Calu3 (cell line): ENCODE measurements at regions not wholly inside any gene's neighbourhood (a gene's known extent, or its start where the extent isn't known, plus 50 kb on each side); places are given as distances from the start of the nearest gene placed in this dataset.

Experiments used
- BruUV-seq: library from RNA; stranded (reverse); fragments of 400-500 nt; replicated peaks from 2 replicates; lab custom pipeline; 2021; lab: Mats Ljungman, UMichigan
- CTCF ChIA-PET: fragments of 300-600 bp; sonication (Branson Sonifier 250); formaldehyde crosslinking; loops from one replicate; lab custom pipeline; 2022; ENCODE audit warnings: antibody characterized with exemption; lab: Charles Lee
- DNase-seq: peaks from one replicate; pipeline ENCODE4 v3.0.0; 2022
- H3K27ac Mint-ChIP-seq: one replicate; pipeline ENCODE4 v1.8.0; 2022; ENCODE audit warnings: mixed read lengths; ENCODE audit not compliant: unreplicated experiment
- H3K27me3 Mint-ChIP-seq: one replicate; pipeline ENCODE4 v1.8.0; 2022; ENCODE audit warnings: mixed read lengths; ENCODE audit not compliant: unreplicated experiment
- H3K36me3 Mint-ChIP-seq: one replicate; pipeline ENCODE4 v1.8.0; 2022; ENCODE audit warnings: mild to moderate bottlenecking, moderate library complexity, mixed read lengths; ENCODE audit not compliant: insufficient read depth, unreplicated experiment
- H3K4me1 Mint-ChIP-seq: one replicate; pipeline ENCODE4 v1.8.0; 2022; ENCODE audit warnings: mild to moderate bottlenecking, low read depth, mixed read lengths; ENCODE audit not compliant: unreplicated experiment
- H3K4me3 Mint-ChIP-seq: one replicate; pipeline ENCODE4 v1.8.0; 2022; ENCODE audit warnings: mild to moderate bottlenecking, low read depth, moderate library complexity, mixed read lengths; ENCODE audit not compliant: unreplicated experiment
- H3K9me3 Mint-ChIP-seq: one replicate; pipeline ENCODE4 v1.8.0; 2022; ENCODE audit warnings: low read depth, mixed read lengths; ENCODE audit not compliant: unreplicated experiment
- CTCF ChIP-seq: fragments of 200-600 bp; IDR thresholded peaks from one replicate; pipeline ENCODE4 v1.8.0; 2022; ENCODE audit warnings: antibody characterized with exemption; ENCODE audit not compliant: unreplicated experiment
- intact Hi-C: fragments of 100-400 bp; cut with micrococcal nuclease; formaldehyde crosslinking; loops from one replicate; pipeline ENCODE4 v1.10.0; 2022; ENCODE audit not compliant: unreplicated experiment

- H3K27ac Mint-ChIP-seq: no peak overlapping the region
- no peaks in the 10 kb centered on the region for H3K27me3 Mint-ChIP-seq
- intact Hi-C loops: no loop called here
- no peak overlapping the region for H3K4me3 Mint-ChIP-seq
- no peaks in the 10 kb centered on the region for H3K36me3 Mint-ChIP-seq
- H3K9me3 Mint-ChIP-seq: no peaks in the 10 kb centered on the region
- DNase-seq: no peak
- no TSS peak for BruUV-seq
- CTCF ChIA-PET: no interaction called here
- TF ChIP-seq CTCF: no peak
- H3K4me1 Mint-ChIP-seq: no peaks in the 10 kb centered on the region
Observed at GRCh38 chr3:15923640-15924405, 126.0 kb upstream of the ANKRD28 start.

DNA sequence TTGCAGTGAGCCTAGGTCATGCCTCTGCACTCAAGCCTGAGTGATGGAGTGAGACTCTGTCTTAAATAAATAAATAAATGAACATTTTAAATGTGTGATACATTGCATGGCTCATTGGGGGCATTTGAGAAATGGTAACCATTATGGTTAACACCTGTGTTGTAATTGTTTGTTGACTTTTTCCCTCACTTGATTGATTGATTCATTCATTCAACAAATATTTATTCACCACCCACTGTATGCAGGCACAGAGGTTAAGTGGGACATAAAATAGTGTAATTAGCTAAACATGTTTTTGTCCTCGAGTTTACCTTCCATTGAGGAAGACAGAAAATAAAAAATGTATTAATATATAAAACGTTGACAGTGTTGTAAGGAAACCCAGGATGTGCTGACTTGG is 127.1 kb upstream of the ANKRD28 start:
- H3K4me1 Mint-ChIP-seq: no peaks in the 10 kb centered on the region
- CTCF ChIA-PET: no interaction called here
- intact Hi-C loops: no loop called here
- no peak for TF ChIP-seq CTCF
- no peak for DNase-seq
- H3K27ac Mint-ChIP-seq: no peak overlapping the region
- H3K36me3 Mint-ChIP-seq: no peaks in the 10 kb centered on the region
- no peak overlapping the region for H3K4me3 Mint-ChIP-seq
- no peaks in the 10 kb centered on the region for H3K27me3 Mint-ChIP-seq
- no peaks in the 10 kb centered on the region for H3K9me3 Mint-ChIP-seq
- BruUV-seq: no TSS peak

- Mint-ChIP-seq H3K4me1 (no peaks in the 10 kb centered on the region), H3K27me3 (no peaks in the 10 kb centered on the region), H3K4me3 (no peak overlapping the region), H3K9me3 (no peaks in the 10 kb centered on the region), H3K27ac (no peak overlapping the region), H3K36me3 (no peaks in the 10 kb centered on the region)
- no peak for DNase-seq
- BruUV-seq: no TSS peak
- CTCF ChIA-PET: no interaction called here
- intact Hi-C loops: no loop called here
- TF ChIP-seq CTCF: no peak
Observed at GRCh38 chr3:15926871-15927270, 129.1 kb upstream of the ANKRD28 start.

DNA sequence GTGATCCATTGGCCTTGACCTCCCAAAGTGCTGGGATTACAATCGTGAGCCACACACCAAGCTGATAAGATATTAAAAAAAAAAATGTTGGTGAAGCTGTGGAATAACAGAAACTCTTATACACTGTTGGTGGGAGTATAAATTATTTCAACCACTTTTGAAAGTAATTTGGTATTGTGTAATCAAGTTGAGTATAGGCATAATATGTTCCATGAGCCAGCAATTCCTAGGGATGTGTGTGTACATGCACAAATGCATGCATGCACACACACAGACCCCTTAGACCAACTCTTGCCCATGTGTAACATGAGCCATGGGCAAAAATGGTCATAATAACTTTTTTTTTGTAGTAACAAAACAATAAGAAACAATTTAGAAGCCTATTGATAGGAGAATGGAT is 130.2 kb upstream of the ANKRD28 start:
- no TSS peak for BruUV-seq
- CTCF ChIA-PET: no interaction called here
- TF ChIP-seq CTCF: no peak
- DNase-seq: no peak
- no peak overlapping the region for H3K4me3 Mint-ChIP-seq
- no peaks in the 10 kb centered on the region for H3K36me3 Mint-ChIP-seq
- no peaks in the 10 kb centered on the region for H3K27me3 Mint-ChIP-seq
- intact Hi-C loops: no loop called here
- no peaks in the 10 kb centered on the region for H3K4me1 Mint-ChIP-seq
- H3K27ac Mint-ChIP-seq: no peak overlapping the region
- H3K9me3 Mint-ChIP-seq: no peaks in the 10 kb centered on the region
